H9 (cell line): ENCODE measurements at regions not wholly inside any gene's neighbourhood (a gene's known extent, or its start where the extent isn't known, plus 50 kb on each side); places are given as distances from the start of the nearest gene placed in this dataset.
A peak's percentile ranks its signal among the peaks of the same experiment; 100 is the strongest.

Source experiments
- DNase-seq: peaks from one replicate; pipeline ENCODE4 v3.0.0-alpha.2; 2017
- H2AFZ ChIP-seq: one replicate; pipeline ENCODE4 v1.6.1; 2013; ENCODE audit warnings: mild to moderate bottlenecking, low read length, control low read depth, moderate library complexity
- H2AK5ac ChIP-seq: 2 replicates; pipeline ENCODE4 v1.6.1; 2013; ENCODE audit warnings: low read length, control low read depth, mixed read lengths; ENCODE audit not compliant: insufficient read length
- H2BK120ac ChIP-seq: one replicate; pipeline ENCODE4 v1.6.1; 2013; ENCODE audit warnings: low read depth, mild to moderate bottlenecking, low read length, control low read depth, inconsistent platforms; ENCODE audit not compliant: poor library complexity, severe bottlenecking
- H2BK12ac ChIP-seq: 2 replicates; pipeline ENCODE4 v1.6.1; 2013; ENCODE audit warnings: low read length, control low read depth, mixed read lengths, low read depth; ENCODE audit not compliant: insufficient read length
- H2BK15ac ChIP-seq: 2 replicates; pipeline ENCODE4 v1.6.1; 2013; ENCODE audit warnings: low read depth, low read length, control low read depth
- H2BK20ac ChIP-seq: one replicate; pipeline ENCODE4 v1.6.1; 2013; ENCODE audit warnings: low read depth, mild to moderate bottlenecking, low read length, control low read depth, inconsistent platforms; ENCODE audit not compliant: poor library complexity, severe bottlenecking
- H2BK5ac ChIP-seq: 2 replicates; pipeline ENCODE4 v1.6.1; 2013; ENCODE audit warnings: low read length, control low read depth, mixed read lengths; ENCODE audit not compliant: insufficient read length
- H3K14ac ChIP-seq: 2 replicates; pipeline ENCODE4 v1.6.1; 2013; ENCODE audit warnings: low read length, control low read depth; ENCODE audit not compliant: insufficient read depth
- H3K18ac ChIP-seq: 2 replicates; pipeline ENCODE4 v1.6.1; 2013; ENCODE audit warnings: low read depth, mild to moderate bottlenecking, mixed read lengths, low read length, control low read depth; ENCODE audit not compliant: insufficient read length
- H3K23ac ChIP-seq: 2 replicates; pipeline ENCODE4 v1.6.1; 2013; ENCODE audit warnings: low read length, control low read depth, mixed read lengths, low read depth; ENCODE audit not compliant: insufficient read length
- H3K23me2 ChIP-seq: 2 replicates; pipeline ENCODE4 v1.6.1; 2013; ENCODE audit warnings: low read depth, mild to moderate bottlenecking, mixed read lengths, low read length, control low read depth; ENCODE audit not compliant: insufficient read length, poor library complexity, severe bottlenecking
- H3K27ac ChIP-seq: 2 replicates; pipeline ENCODE4 v1.5.1; 2013; ENCODE audit warnings: low read length, control low read depth, mixed read lengths, low read depth; ENCODE audit not compliant: insufficient read length
- H3K27me3 ChIP-seq: 2 replicates; pipeline ENCODE4 v1.6.1; 2013; ENCODE audit warnings: low read length, control low read depth, inconsistent platforms; ENCODE audit not compliant: insufficient read depth
- H3K4ac ChIP-seq: 2 replicates; pipeline ENCODE4 v1.6.1; 2013; ENCODE audit warnings: low read depth, mild to moderate bottlenecking, control low read depth, inconsistent platforms, low read length, moderate library complexity
- H3K4me1 ChIP-seq: 2 replicates; pipeline ENCODE4 v1.6.1; 2013; ENCODE audit warnings: low read length, control low read depth, inconsistent platforms; ENCODE audit not compliant: insufficient read depth
- H3K4me2 ChIP-seq: 2 replicates; pipeline ENCODE4 v1.6.1; 2013; ENCODE audit warnings: low read length, control low read depth, mixed read lengths; ENCODE audit not compliant: insufficient read length, insufficient read depth
- H3K56ac ChIP-seq: 2 replicates; pipeline ENCODE4 v1.6.1; 2013; ENCODE audit warnings: low read depth, mild to moderate bottlenecking, mixed read lengths, low read length, control low read depth; ENCODE audit not compliant: insufficient read length
- H3K79me1 ChIP-seq: 2 replicates; pipeline ENCODE4 v1.6.1; 2013; ENCODE audit warnings: low read depth, mild to moderate bottlenecking, moderate library complexity, low read length, control low read depth, inconsistent platforms; ENCODE audit not compliant: insufficient read depth, poor library complexity, severe bottlenecking
- H3K79me2 ChIP-seq: 2 replicates; pipeline ENCODE4 v1.6.1; 2013; ENCODE audit warnings: low read length, control low read depth, inconsistent platforms; ENCODE audit not compliant: insufficient read depth
- H3K9ac ChIP-seq: 2 replicates; pipeline ENCODE4 v1.6.1; 2013; ENCODE audit warnings: low read length, control low read depth, mixed read lengths; ENCODE audit not compliant: insufficient read length; ENCODE audit errors: extremely low read depth
- H3K9me3 ChIP-seq: one replicate; pipeline ENCODE4 v1.6.1; 2013; ENCODE audit warnings: low read depth, low read length, inconsistent platforms; ENCODE audit not compliant: control insufficient read depth
- H3T11ph ChIP-seq: one replicate; pipeline ENCODE4 v1.6.1; 2013; ENCODE audit warnings: mild to moderate bottlenecking, low read length, control low read depth, inconsistent platforms
- H4K20me1 ChIP-seq: one replicate; pipeline ENCODE4 v1.6.1; 2013; ENCODE audit not compliant: control insufficient read depth, insufficient read length, insufficient read depth
- H4K5ac ChIP-seq: 2 replicates; pipeline ENCODE4 v1.6.1; 2013; ENCODE audit warnings: low read depth, mild to moderate bottlenecking, mixed read lengths, low read length, control low read depth; ENCODE audit not compliant: insufficient read length
- H4K8ac ChIP-seq: replicated peaks from 2 replicates; pipeline ENCODE4 v1.6.1; 2013; ENCODE audit warnings: low read length, control low read depth, mixed read lengths, low read depth; ENCODE audit not compliant: insufficient read length
- H4K91ac ChIP-seq: 2 replicates; pipeline ENCODE4 v1.6.1; 2013; ENCODE audit warnings: low read depth, mild to moderate bottlenecking, moderate library complexity, mixed read lengths, low read length, control low read depth; ENCODE audit not compliant: insufficient read length
- H3K27ac Mint-ChIP-seq, 3 experiments: 2 replicates in 2 of 3; 3 replicates in 1 of 3; pipeline ENCODE4 v1.8.0; 2020 to 2021; ENCODE audit warnings: mixed read lengths in 3 of 3, mild to moderate bottlenecking in 1 of 3, moderate library complexity in 1 of 3
- H3K27me3 Mint-ChIP-seq: 2 replicates; pipeline ENCODE4 v1.8.0; 2021; ENCODE audit warnings: low read depth, mild to moderate bottlenecking, moderate library complexity, mixed read lengths
- H3K36me3 Mint-ChIP-seq, 3 experiments: 2 replicates in 2 of 3; 3 replicates in 1 of 3; pipeline ENCODE4 v1.8.0; 2020 to 2021; ENCODE audit warnings: low read depth in 3 of 3, mixed read lengths in 3 of 3; ENCODE audit not compliant: insufficient read depth in 1 of 3
- H3K4me1 Mint-ChIP-seq, 2 experiments: 2 replicates each; pipeline ENCODE4 v1.8.0; 2020; ENCODE audit warnings: mixed read lengths in 2 of 2
- H3K4me3 Mint-ChIP-seq, 2 experiments: 2 replicates in 1 of 2; 3 replicates in 1 of 2; pipeline ENCODE4 v1.8.0; 2020 to 2021; ENCODE audit warnings: mild to moderate bottlenecking in 2 of 2, mixed read lengths in 2 of 2, moderate library complexity in 1 of 2
- H3K9me3 Mint-ChIP-seq, 2 experiments: 2 replicates in 1 of 2; 3 replicates in 1 of 2; pipeline ENCODE4 v1.8.0; 2020; ENCODE audit warnings: mild to moderate bottlenecking in 2 of 2, mixed read lengths in 2 of 2, moderate library complexity in 1 of 2
- CTCF ChIP-seq: fragments of 200-600 bp; sonication (generic); conservative IDR thresholded peaks from 3 replicates; pipeline ENCODE4 v1.8.0; 2021; ENCODE audit warnings: antibody characterized with exemption, mild to moderate bottlenecking
- WGBS: extraction: QIAGEN DNeasy Blood & Tissue Kit; methylation state at CpG from one replicate; pipeline ENCODE4 v1.1.7; 2013; ENCODE audit warnings: missing lambda C conversion rate, low lambda C conversion rate, mixed read lengths; ENCODE audit not compliant: insufficient read length; ENCODE audit errors: extremely low coverage; 5-methylcytosine and 5-hydroxymethylcytosine counted together

- no peak overlapping the region for H3T11ph ChIP-seq
- H2AFZ ChIP-seq = no peak overlapping the region
- no peak overlapping the region for H2AK5ac ChIP-seq
- peaks cover 11 to 14% of the 10 kb centered on the region in 2 experiments for H3K4me1 Mint-ChIP-seq
- no peak overlapping the region for H3K27ac ChIP-seq
- no CpG with 5 or more reads among the region's 1 CpG for WGBS
- no peaks in the 10 kb centered on the region for H3K9me3 ChIP-seq
- H3K9me3 Mint-ChIP-seq = peaks cover 0 to 1% of the 10 kb centered on the region in 2 experiments; a peak in 2 of 5 replicates
- H3K18ac ChIP-seq = no peak overlapping the region
- no peaks in the 10 kb centered on the region; the same call in 1 of the 2 replicates for H3K27me3 Mint-ChIP-seq
- DNase-seq = no peak
- no peak overlapping the region for H4K5ac ChIP-seq
- H3K23ac ChIP-seq = no peak overlapping the region
- no peaks in the 10 kb centered on the region; a peak in 1 of 7 replicates for H3K36me3 Mint-ChIP-seq
- H3K27me3 ChIP-seq = no peaks in the 10 kb centered on the region
- H2BK15ac ChIP-seq = no peak overlapping the region
- no peak overlapping the region for H3K9ac ChIP-seq
- H3K27ac Mint-ChIP-seq = peak overlapping the region in 2 of 3 experiments; percentile 66 to 90; a peak in 2 of 7 replicates
- no peaks in the 10 kb centered on the region for H3K23me2 ChIP-seq
- H3K4me3 Mint-ChIP-seq = no peak overlapping the region
- H3K4me2 ChIP-seq = no peak overlapping the region
- H2BK120ac ChIP-seq = no peak overlapping the region
- no peaks in the 10 kb centered on the region for H3K79me1 ChIP-seq
- H3K4ac ChIP-seq = no peak overlapping the region
- H3K79me2 ChIP-seq = no peaks in the 10 kb centered on the region
- H3K56ac ChIP-seq = no peak overlapping the region
- no peak overlapping the region for H3K14ac ChIP-seq
- no peak overlapping the region for H2BK20ac ChIP-seq
- H4K8ac ChIP-seq = no peak overlapping the region
- TF ChIP-seq CTCF = no peak
- H2BK12ac ChIP-seq = no peak overlapping the region
- H3K4me1 ChIP-seq = peaks cover 5% of the 10 kb centered on the region; the same call in 1 of the 2 replicates
- H2BK5ac ChIP-seq = no peak overlapping the region
- H4K91ac ChIP-seq = no peak overlapping the region
- H4K20me1 ChIP-seq = no peaks in the 10 kb centered on the region
These were observed 434.5 kb upstream of the NAALADL2 start for GRCh38 chr3:174424656-174425055.
